Mesodermal cell (in vitro differentiated cells): ENCODE measurements at regions not wholly inside any gene's neighbourhood (a gene's known extent, or its start where the extent isn't known, plus 50 kb on each side); places are given as distances from the start of the nearest gene placed in this dataset.

Experiments used
- H3K27ac ChIP-seq: 2 replicates; pipeline ENCODE4 v1.7.0; 2013; ENCODE audit warnings: mild to moderate bottlenecking, low read depth, low read length, moderate library complexity; ENCODE audit not compliant: severe bottlenecking
- H3K36me3 ChIP-seq: 2 replicates; pipeline ENCODE4 v1.7.1; 2013; ENCODE audit warnings: mild to moderate bottlenecking, low read length, moderate library complexity; ENCODE audit not compliant: control insufficient read depth, insufficient read depth
- H3K4me1 ChIP-seq: one replicate; pipeline ENCODE4 v1.7.1; 2013; ENCODE audit warnings: mild to moderate bottlenecking, low read length; ENCODE audit not compliant: insufficient read depth, control insufficient read depth, poor library complexity, severe bottlenecking
- H3K4me3 ChIP-seq: 2 replicates; pipeline ENCODE4 v1.7.0; 2013; ENCODE audit warnings: low read length, control low read depth, mild to moderate bottlenecking; ENCODE audit not compliant: insufficient read depth, poor library complexity, severe bottlenecking; ENCODE audit errors: extremely low read depth
- H3K9me3 ChIP-seq: 2 replicates; pipeline ENCODE4 v1.7.1; 2013; ENCODE audit warnings: mild to moderate bottlenecking, low read length, moderate library complexity; ENCODE audit not compliant: control insufficient read depth
- WGBS, 2 experiments: methylation state at CpG; one replicate each; pipeline ENCODE4 v1.1.5; 2013; ENCODE audit warnings: missing lambda C conversion rate in 2 of 2; ENCODE audit not compliant: insufficient coverage in 2 of 2; 5-methylcytosine and 5-hydroxymethylcytosine counted together

DNA sequence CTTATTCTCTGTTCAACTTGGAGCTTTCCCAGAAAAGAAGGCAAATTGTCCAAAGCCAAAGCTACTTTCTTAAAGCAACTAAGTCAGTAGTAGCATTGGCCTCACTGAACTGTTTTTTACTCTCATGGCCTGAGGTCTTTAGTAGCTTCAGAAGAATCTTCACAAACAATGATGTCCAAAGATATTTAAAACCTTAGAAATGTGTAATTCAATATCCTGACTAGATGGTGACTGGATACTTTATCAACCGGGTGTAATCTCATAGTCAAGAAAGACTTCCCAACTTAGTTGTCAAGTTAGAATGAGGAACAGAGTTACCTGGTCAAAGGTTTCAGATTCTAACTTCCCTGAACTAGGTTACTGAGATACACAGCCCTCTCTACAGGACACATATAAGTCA is 226.3 kb upstream of the ARHGEF26 start:
- Histone ChIP-seq H3K27ac (no peak overlapping the region), H3K9me3 (no peaks in the 10 kb centered on the region), H3K4me3 (no peak overlapping the region), H3K36me3 (no peaks in the 10 kb centered on the region), H3K4me1 (no peaks in the 10 kb centered on the region)
- 100% methylated on average over 1 of the region's 1 CpG; no CpG with 5 or more reads in 1 of the 2 experiments for WGBS, 2 experiments

DNA sequence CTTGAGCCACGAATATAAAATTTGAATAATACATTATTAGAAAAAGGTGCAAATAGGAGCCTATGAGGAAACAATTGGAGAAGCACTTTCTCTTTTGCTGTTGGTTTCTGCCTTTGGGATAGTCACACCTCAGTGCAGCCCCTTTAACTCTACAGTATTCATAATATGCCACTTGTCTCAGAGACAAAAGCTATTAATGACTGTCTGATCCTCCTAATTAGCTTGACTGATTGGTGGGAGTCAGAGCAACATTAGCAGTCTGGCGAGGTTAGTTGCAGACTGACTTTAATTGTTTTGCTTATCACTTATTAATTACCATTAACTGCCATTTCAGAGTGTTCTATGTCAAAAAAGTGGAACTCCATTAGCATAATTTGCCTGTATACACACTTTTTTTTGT is 225.0 kb upstream of the ARHGEF26 start:
- Histone ChIP-seq H3K4me3 (no peak overlapping the region), H3K27ac (no peak overlapping the region), H3K9me3 (no peaks in the 10 kb centered on the region), H3K36me3 (no peaks in the 10 kb centered on the region), H3K4me1 (no peaks in the 10 kb centered on the region)
- 67% methylated on average over 1 of the region's 2 CpGs; no CpG with 5 or more reads in 1 of the 2 experiments for WGBS, 2 experiments

DNA sequence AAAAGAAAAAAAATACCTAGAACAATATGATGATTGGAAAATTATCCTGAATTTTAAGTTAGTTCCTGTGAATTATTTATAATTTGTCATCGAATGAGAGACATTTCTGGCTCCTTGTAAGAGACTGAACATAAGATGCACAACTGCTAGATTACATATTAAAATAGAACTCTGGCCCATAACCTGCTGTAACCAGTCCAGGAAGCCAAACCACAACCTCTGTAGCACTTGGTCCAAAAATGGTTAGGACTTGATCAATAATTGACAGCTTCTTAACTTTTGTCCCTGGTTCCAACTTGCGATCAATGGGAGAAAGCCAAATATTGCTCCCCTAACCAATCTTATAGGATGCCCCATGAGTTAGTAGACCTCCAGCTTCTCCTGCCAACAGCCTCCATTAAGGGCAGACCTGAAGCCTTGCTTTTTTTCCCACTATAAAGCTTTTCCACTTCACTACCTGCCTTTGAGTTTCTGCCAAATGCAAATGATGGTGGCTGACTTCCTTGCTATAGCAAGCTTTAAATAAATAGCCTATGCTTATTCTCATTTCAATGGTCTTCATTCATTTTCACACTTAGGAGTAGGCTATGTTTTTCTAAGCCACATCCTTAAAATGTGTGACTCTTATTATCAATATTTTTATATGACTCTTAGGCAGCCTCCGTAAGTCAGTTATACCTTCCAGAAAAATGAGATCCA is 224.0 kb upstream of the ARHGEF26 start:
- Histone ChIP-seq H3K36me3 (no peaks in the 10 kb centered on the region), H3K4me3 (no peak overlapping the region), H3K27ac (no peak overlapping the region), H3K9me3 (no peaks in the 10 kb centered on the region), H3K4me1 (no peaks in the 10 kb centered on the region)
- 88 to 100% methylated on average over 1 to 2 of the region's 3 CpGs for WGBS, 2 experiments

DNA sequence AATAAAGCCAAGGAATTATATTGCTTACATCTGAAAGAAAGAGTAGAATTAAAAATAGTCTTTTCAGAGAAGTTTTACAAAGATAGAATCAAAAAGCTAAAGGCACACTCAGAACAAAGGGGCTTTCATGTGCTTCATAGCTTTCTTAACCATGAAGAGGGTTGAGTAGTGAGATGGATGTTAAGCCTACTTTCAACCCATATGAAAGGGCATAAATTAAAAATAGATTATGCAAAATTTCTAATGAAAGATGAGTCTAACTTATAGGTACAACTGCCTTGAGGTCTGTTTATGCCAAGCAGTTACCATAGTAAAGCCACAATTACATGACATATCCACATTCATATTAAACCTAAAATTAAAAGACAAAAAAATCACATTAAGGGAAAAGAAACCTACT is 223.3 kb upstream of the ARHGEF26 start:
- no peaks in the 10 kb centered on the region for H3K4me1 ChIP-seq
- H3K36me3 ChIP-seq: no peaks in the 10 kb centered on the region
- H3K27ac ChIP-seq: no peak overlapping the region
- no peak overlapping the region for H3K4me3 ChIP-seq
- no peaks in the 10 kb centered on the region for H3K9me3 ChIP-seq

DNA sequence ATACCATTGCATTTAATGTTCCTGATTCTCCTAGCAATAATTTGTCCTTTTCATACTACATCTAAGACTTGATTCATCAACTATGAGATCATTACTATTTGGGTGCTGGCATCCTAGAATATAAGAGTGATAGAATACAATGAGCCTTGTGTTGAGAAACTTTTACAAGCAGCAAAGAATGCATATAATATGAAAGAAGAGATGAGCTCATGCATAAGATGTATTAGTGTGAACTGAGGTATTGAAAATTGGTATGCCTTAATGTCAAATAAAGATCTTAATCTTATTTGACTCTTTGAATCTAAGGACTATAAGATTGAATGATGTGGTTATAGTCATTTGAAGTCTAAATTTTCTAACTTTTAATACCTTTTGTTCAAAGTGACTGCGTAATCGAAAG is 220.0 kb upstream of the ARHGEF26 start:
- no CpG with 5 or more reads among the region's 2 CpGs for WGBS, 2 experiments
- no peaks in the 10 kb centered on the region for H3K9me3 ChIP-seq
- H3K27ac ChIP-seq: peak overlapping the region; percentile 72
- H3K4me3 ChIP-seq: no peak overlapping the region
- H3K4me1 ChIP-seq: peaks cover 3% of the 10 kb centered on the region
- no peaks in the 10 kb centered on the region for H3K36me3 ChIP-seq

DNA sequence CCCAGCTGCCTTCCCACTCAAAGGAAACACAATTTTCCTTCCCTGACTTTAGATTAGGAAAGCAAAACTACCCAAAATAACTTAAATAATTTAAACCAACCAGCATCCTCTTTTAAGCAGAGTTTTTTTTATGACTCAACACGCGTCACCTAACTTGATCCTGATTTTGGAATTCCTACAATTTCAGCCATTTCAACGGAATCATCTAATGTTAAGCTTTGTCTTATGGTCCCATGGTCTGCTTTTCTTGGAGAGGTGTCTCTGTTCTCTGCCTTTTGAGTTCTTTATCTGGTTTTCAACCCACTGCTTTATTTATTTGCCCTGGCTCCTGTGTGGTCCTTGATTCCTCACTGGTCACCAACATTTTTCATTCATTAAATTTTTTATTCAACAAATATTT is 219.2 kb upstream of the ARHGEF26 start:
- H3K27ac ChIP-seq: peak overlapping the region; percentile 72
- WGBS, 2 experiments: 73 to 100% methylated on average over 2 of the region's 3 CpGs
- H3K36me3 ChIP-seq: no peaks in the 10 kb centered on the region
- H3K9me3 ChIP-seq: no peaks in the 10 kb centered on the region
- H3K4me3 ChIP-seq: no peak overlapping the region
- H3K4me1 ChIP-seq: peaks cover 3% of the 10 kb centered on the region

DNA sequence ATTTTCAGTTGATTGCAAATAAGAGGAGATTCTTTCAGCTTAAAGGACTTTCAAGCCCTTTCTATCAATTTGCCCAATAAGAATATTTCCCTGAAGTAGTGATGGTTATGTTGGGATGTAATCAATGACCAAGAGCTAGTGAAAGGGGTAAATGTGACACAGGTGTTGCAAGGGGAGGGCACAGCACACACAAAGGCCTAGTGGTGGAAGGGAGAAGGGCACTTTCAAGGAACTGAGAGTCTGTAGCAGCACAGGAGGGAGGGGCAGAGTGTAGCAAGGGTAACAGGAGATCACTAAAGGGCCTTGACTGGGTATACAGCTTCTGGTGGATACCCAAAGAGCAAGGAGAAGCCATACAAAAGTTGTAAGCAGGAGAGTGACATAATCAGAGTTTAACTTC is 217.8 kb upstream of the ARHGEF26 start:
- no peak overlapping the region for H3K4me3 ChIP-seq
- no peaks in the 10 kb centered on the region for H3K36me3 ChIP-seq
- H3K9me3 ChIP-seq: no peaks in the 10 kb centered on the region
- peaks cover 3% of the 10 kb centered on the region for H3K4me1 ChIP-seq
- no peak overlapping the region for H3K27ac ChIP-seq

DNA sequence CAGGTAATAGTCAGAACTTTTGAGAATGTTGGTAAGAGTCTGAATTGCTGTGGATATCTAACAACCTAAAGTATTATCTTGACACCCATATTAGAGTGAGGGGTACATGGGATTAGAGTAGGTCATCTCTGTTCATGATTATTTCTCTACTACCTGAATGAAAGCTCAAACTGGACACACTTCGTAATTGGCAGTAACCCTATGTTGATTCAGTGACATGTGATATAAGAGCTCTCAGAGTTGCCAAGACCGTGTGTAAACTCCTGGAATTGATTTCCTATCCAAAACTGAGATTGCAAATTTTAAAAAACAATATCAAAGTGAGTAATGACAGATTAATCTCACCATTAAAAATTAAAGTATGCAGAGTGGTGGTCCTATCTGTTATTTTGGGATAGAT is 214.8 kb upstream of the ARHGEF26 start:
- Histone ChIP-seq H3K27ac (no peak overlapping the region), H3K4me1 (peaks cover 3% of the 10 kb centered on the region), H3K4me3 (no peak overlapping the region), H3K9me3 (no peaks in the 10 kb centered on the region), H3K36me3 (no peaks in the 10 kb centered on the region)
- 80% methylated on average over 1 of the region's 2 CpGs; no CpG with 5 or more reads in 1 of the 2 experiments for WGBS, 2 experiments

DNA sequence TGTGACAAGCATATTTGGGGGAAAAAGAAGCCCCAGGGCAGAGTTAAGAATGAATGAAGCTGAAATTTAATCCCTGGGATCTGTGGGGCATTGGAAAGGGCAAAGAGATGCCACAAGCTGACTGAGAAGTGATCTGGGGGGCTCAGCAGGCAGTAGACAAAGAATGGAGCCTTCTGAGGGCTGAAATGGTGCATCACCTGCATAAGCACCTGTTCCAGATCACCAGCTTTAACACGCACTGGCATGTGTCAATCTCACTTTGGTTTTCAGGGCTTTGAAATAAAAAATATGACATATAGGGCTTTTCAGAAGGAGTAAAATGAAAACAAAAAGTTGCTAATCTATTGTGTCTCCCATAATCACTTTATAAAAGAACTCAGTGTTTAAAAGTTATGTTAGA is 210.8 kb upstream of the ARHGEF26 start:
- Histone ChIP-seq H3K4me1 (no peaks in the 10 kb centered on the region), H3K27ac (no peak overlapping the region), H3K36me3 (no peaks in the 10 kb centered on the region), H3K4me3 (no peak overlapping the region), H3K9me3 (no peaks in the 10 kb centered on the region)
- WGBS, 2 experiments: no CpG with 5 or more reads among the region's 1 CpG

DNA sequence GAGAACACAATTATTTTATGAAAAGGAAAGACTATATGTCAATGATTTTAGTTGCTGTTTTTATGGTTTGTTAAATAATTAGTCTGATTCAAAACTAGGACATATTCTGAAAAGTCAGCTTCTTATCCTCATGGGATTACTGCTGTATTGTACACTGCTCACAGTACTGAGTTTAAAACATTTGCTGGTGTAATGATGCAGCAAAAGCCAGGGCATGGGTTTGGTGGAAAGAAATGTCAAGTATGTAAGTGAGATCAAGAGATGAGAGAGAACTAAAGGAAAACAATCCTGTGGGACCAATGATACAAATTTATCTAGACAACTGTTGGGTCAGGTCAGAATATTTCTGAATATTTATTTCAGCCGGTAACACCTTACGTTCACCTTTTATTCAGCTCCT is 210.1 kb upstream of the ARHGEF26 start:
- Histone ChIP-seq H3K4me3 (no peak overlapping the region), H3K4me1 (no peaks in the 10 kb centered on the region), H3K36me3 (no peaks in the 10 kb centered on the region), H3K9me3 (no peaks in the 10 kb centered on the region), H3K27ac (no peak overlapping the region)
- WGBS, 2 experiments: 88% methylated on average over 2 of the region's 2 CpGs; no CpG with 5 or more reads in 1 of the 2 experiments

DNA sequence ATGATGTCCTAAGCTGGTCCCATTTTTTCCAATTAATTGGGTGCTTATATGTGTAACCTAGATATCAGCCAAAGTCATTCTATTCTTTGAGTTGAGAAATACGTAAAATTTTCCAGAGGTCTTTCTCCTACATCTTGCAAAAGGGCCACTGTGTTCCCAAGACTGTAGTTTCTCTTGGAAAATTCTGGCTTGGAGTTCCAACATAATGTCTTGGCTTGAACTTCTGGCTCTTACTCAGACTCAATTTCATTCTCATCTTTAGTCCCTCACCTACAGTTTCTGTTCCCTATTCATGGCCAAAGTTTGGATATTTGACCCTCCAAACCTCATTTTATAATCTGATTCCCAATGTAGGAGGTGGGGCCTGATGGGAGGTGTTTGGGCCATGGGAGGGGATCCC is 201.4 kb upstream of the ARHGEF26 start:
- H3K4me3 ChIP-seq: no peak overlapping the region
- H3K27ac ChIP-seq: no peak overlapping the region
- 80% methylated on average over 1 of the region's 1 CpG; no CpG with 5 or more reads in 1 of the 2 experiments for WGBS, 2 experiments
- no peaks in the 10 kb centered on the region for H3K36me3 ChIP-seq
- no peaks in the 10 kb centered on the region for H3K4me1 ChIP-seq
- H3K9me3 ChIP-seq: no peaks in the 10 kb centered on the region
